Thyroid gland (tissue), 4 donors: ENCODE measurements at regions not wholly inside any gene's neighbourhood (a gene's known extent, or its start where the extent isn't known, plus 50 kb on each side); places are given as distances from the start of the nearest gene placed in this dataset.

ENCODE experiments used
- POLR2A ChIP-seq, 2 donors: fragments of 450-650 bp; IDR thresholded peaks; one replicate each; pipeline ENCODE4 v1.6.1; 2017; ENCODE audit warnings: antibody characterized with exemption in 2 of 2, mild to moderate bottlenecking in 2 of 2, moderate library complexity in 1 of 2
- TF ChIP-seq, protein P1 (sequence below), 6 experiments: fragments of 200-600 bp in 3 of 6; fragments of 450-650 bp in 3 of 6; sonication (generic) in 3 of 6; IDR thresholded peaks; one replicate each; pipeline ENCODE4 v1.5.1; 2016 to 2019; ENCODE audit warnings: antibody characterized with exemption in 6 of 6, mild to moderate bottlenecking in 2 of 6, inconsistent platforms in 1 of 6, moderate library complexity in 1 of 6

DNA sequence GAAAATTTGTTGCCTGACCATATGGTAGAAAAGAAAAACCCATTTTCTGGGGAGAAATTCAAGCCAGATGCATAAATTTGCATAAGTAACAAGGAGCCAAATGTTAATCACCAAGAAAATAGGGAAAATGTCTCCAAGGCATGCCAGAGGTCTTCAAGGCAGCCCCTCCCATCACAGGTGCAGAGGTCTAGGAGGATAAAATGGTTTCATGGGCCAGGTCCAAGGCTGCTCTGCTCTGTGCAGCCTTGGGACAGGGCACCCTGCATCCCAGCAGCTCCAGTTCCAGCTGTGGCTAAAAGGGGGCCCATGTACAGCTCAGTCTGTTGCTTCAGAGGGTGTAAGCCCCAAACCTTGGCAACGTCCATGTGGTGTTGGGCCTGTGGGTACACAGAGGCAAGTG, 200.0 kb downstream of the LARP7 start:
- TF ChIP-seq, protein P1, sequence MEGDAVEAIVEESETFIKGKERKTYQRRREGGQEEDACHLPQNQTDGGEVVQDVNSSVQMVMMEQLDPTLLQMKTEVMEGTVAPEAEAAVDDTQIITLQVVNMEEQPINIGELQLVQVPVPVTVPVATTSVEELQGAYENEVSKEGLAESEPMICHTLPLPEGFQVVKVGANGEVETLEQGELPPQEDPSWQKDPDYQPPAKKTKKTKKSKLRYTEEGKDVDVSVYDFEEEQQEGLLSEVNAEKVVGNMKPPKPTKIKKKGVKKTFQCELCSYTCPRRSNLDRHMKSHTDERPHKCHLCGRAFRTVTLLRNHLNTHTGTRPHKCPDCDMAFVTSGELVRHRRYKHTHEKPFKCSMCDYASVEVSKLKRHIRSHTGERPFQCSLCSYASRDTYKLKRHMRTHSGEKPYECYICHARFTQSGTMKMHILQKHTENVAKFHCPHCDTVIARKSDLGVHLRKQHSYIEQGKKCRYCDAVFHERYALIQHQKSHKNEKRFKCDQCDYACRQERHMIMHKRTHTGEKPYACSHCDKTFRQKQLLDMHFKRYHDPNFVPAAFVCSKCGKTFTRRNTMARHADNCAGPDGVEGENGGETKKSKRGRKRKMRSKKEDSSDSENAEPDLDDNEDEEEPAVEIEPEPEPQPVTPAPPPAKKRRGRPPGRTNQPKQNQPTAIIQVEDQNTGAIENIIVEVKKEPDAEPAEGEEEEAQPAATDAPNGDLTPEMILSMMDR (IDR thresholded peaks at IDR 0.05): no peak
- no peak for TF ChIP-seq POLR2A (IDR thresholded peaks at IDR 0.05)
